GM18519 (cell line): ENCODE measurements at regions not wholly inside any gene's neighbourhood (a gene's known extent, or its start where the extent isn't known, plus 50 kb on each side); places are given as distances from the start of the nearest gene placed in this dataset.

ENCODE experiments used
- ATAC-seq: cut with Tn5 transposase; IDR thresholded peaks from one replicate; pipeline ENCODE4 v1.9.1; 2021; ENCODE audit warnings: mild to moderate bottlenecking, moderate library complexity; ENCODE audit not compliant: unreplicated experiment, low FRiP score

GRCh38 chr20:51306521-51307358 is 235.8 kb downstream of the NFATC2 start:
- ATAC-seq, result no peak

- ATAC-seq, result no peak
Measured at GRCh38 chr20:51306081-51306480, 236.4 kb downstream of the NFATC2 start.

GRCh38 chr20:51305316-51306052 is 237.0 kb downstream of the NFATC2 start:
- ATAC-seq, result no peak

- no peak for ATAC-seq
Measured at GRCh38 chr20:51303731-51304670, 238.5 kb downstream of the NFATC2 start.

GRCh38 chr20:51301026-51301425 is 241.5 kb downstream of the NFATC2 start:
- ATAC-seq, result no peak

- ATAC-seq, result no peak
Measured at GRCh38 chr20:51300104-51300503, 242.4 kb downstream of the NFATC2 start.

- no peak for ATAC-seq
Measured at GRCh38 chr20:51299413-51299812, 243.1 kb downstream of the NFATC2 start.

GRCh38 chr20:51298141-51298749 is 244.3 kb downstream of the NFATC2 start:
- no peak for ATAC-seq

- no peak for ATAC-seq
Measured at GRCh38 chr20:51287628-51288413, 254.7 kb downstream of the NFATC2 start.

GRCh38 chr20:51286758-51287157 is 255.8 kb downstream of the NFATC2 start:
- no peak for ATAC-seq

GRCh38 chr20:51285684-51286083 is 256.8 kb downstream of the NFATC2 start:
- ATAC-seq, result no peak

GRCh38 chr20:51284871-51285270 is 257.6 kb downstream of the NFATC2 start:
- no peak for ATAC-seq

GRCh38 chr20:51284176-51284575 is 258.3 kb downstream of the NFATC2 start:
- no peak for ATAC-seq

GRCh38 chr20:51281521-51281920 is 258.6 kb upstream of the KCNG1 start:
- no peak for ATAC-seq

GRCh38 chr20:51280047-51280446 is 257.1 kb upstream of the KCNG1 start:
- no peak for ATAC-seq

- ATAC-seq, result no peak
Measured at GRCh38 chr20:51277961-51278360, 255.1 kb upstream of the KCNG1 start.

- no peak for ATAC-seq
Measured at GRCh38 chr20:51276296-51276695, 253.4 kb upstream of the KCNG1 start.

GRCh38 chr20:51275826-51276225 is 252.9 kb upstream of the KCNG1 start:
- no peak for ATAC-seq

GRCh38 chr20:51275181-51275580 is 252.3 kb upstream of the KCNG1 start:
- no peak for ATAC-seq

GRCh38 chr20:51272401-51272800 is 249.5 kb upstream of the KCNG1 start:
- no peak for ATAC-seq
